ENCODE measurements at regions not wholly inside any gene's neighbourhood (a gene's known extent, or its start where the extent isn't known, plus 50 kb on each side); places are given as distances from the start of the nearest gene placed in this dataset.
A peak's percentile ranks its signal among the peaks of the same experiment; 100 is the strongest.

GRCh38 chr13:73672492-73672891 lies 461.7 kb downstream of the KLF12 start:
- in situ Hi-C loops (cut with MboI; ENCODE audit: low sequenced_read_pairs), result no loop called here
- Histone ChIP-seq H3K27me3 (ENCODE audit: low read depth) (no peaks in the 10 kb centered on the region), H3K4me3 (no peak overlapping the region), H3K4me1 (peaks cover 15% of the 10 kb centered on the region), H3K36me3 (replicated peaks) (no peaks in the 10 kb centered on the region), H3K9me3 (no peaks in the 10 kb centered on the region)
- DNase-seq (ENCODE audit: low spot score in 2 of 2), result peak; percentile 27 to 46

GRCh38 chr13:73671732-73672131 lies 462.5 kb downstream of the KLF12 start:
- in situ Hi-C loops (cut with MboI; ENCODE audit: low sequenced_read_pairs), result no loop called here
- H3K9me3 ChIP-seq, result no peaks in the 10 kb centered on the region
- H3K4me3 ChIP-seq, result no peak overlapping the region
- no peaks in the 10 kb centered on the region for H3K27me3 ChIP-seq (ENCODE audit: low read depth)
- no peak for DNase-seq (ENCODE audit: low spot score in 2 of 2)
- peaks cover 15% of the 10 kb centered on the region for H3K4me1 ChIP-seq
- H3K36me3 ChIP-seq (replicated peaks), result no peaks in the 10 kb centered on the region

- H3K9me3 ChIP-seq, result no peaks in the 10 kb centered on the region
- in situ Hi-C loops (cut with MboI; ENCODE audit: low sequenced_read_pairs), result no loop called here
- no peaks in the 10 kb centered on the region for H3K27me3 ChIP-seq (ENCODE audit: low read depth)
- DNase-seq (ENCODE audit: low spot score in 2 of 2), result no peak
- H3K4me1 ChIP-seq, result peaks cover 11% of the 10 kb centered on the region
- no peaks in the 10 kb centered on the region for H3K36me3 ChIP-seq (replicated peaks)
- H3K4me3 ChIP-seq, result no peak overlapping the region
Observed at GRCh38 chr13:73671011-73671410, 463.2 kb downstream of the KLF12 start.

GRCh38 chr13:73667756-73668155 lies 466.4 kb downstream of the KLF12 start:
- no peaks in the 10 kb centered on the region for H3K36me3 ChIP-seq (replicated peaks)
- H3K27me3 ChIP-seq (ENCODE audit: low read depth), result no peaks in the 10 kb centered on the region
- H3K9me3 ChIP-seq, result no peaks in the 10 kb centered on the region
- no peak overlapping the region for H3K4me3 ChIP-seq
- in situ Hi-C loops (cut with MboI; ENCODE audit: low sequenced_read_pairs), result no loop called here
- peaks cover 11% of the 10 kb centered on the region for H3K4me1 ChIP-seq
- no peak for DNase-seq (ENCODE audit: low spot score in 2 of 2)

- Histone ChIP-seq H3K4me1 (0 out of 2 replicates have a peak, but pooled peaks cover 2% of the 10 kb centered on the region), H3K27me3 (ENCODE audit: low read depth) (no peaks in the 10 kb centered on the region), H3K9me3 (no peaks in the 10 kb centered on the region), H3K36me3 (replicated peaks) (no peaks in the 10 kb centered on the region), H3K4me3 (no peak overlapping the region)
- no peak for DNase-seq (ENCODE audit: low spot score in 2 of 2)
- in situ Hi-C loops (cut with MboI; ENCODE audit: low sequenced_read_pairs), result no loop called here
Observed at GRCh38 chr13:73665261-73665660, 468.9 kb downstream of the KLF12 start.

GRCh38 chr13:73664851-73665250 lies 469.4 kb downstream of the KLF12 start:
- Histone ChIP-seq H3K36me3 (replicated peaks) (no peaks in the 10 kb centered on the region), H3K27me3 (ENCODE audit: low read depth) (no peaks in the 10 kb centered on the region), H3K4me3 (no peak overlapping the region), H3K9me3 (no peaks in the 10 kb centered on the region), H3K4me1 (0 out of 2 replicates have a peak, but pooled peaks cover 2% of the 10 kb centered on the region)
- DNase-seq (ENCODE audit: low spot score in 2 of 2), result no peak
- in situ Hi-C loops (cut with MboI; ENCODE audit: low sequenced_read_pairs), result no loop called here

- in situ Hi-C loops (cut with MboI; ENCODE audit: low sequenced_read_pairs), result no loop called here
- 0 out of 2 replicates have a peak, but pooled peaks cover 2% of the 10 kb centered on the region for H3K4me1 ChIP-seq
- H3K27me3 ChIP-seq (ENCODE audit: low read depth), result no peaks in the 10 kb centered on the region
Observed at GRCh38 chr13:73662833-73663232, 471.4 kb downstream of the KLF12 start.

GRCh38 chr13:73661687-73662425 lies 472.3 kb downstream of the KLF12 start:
- no peaks in the 10 kb centered on the region for H3K9me3 ChIP-seq

More at GRCh38 chr13:73662833-73663232, 471.4 kb downstream of the KLF12 start:
- no peaks in the 10 kb centered on the region for H3K36me3 ChIP-seq (replicated peaks)
- H3K4me3 ChIP-seq, result no peak overlapping the region
- DNase-seq (ENCODE audit: low spot score in 2 of 2), result no peak
- H3K9me3 ChIP-seq, result no peaks in the 10 kb centered on the region

GRCh38 chr13:73661066-73661465 lies 473.1 kb downstream of the KLF12 start:
- H3K4me3 ChIP-seq, result no peak overlapping the region

More at GRCh38 chr13:73661687-73662425, 472.3 kb downstream of the KLF12 start:
- no peaks in the 10 kb centered on the region for H3K27me3 ChIP-seq (ENCODE audit: low read depth)
- H3K36me3 ChIP-seq (replicated peaks), result no peaks in the 10 kb centered on the region
- in situ Hi-C loops (cut with MboI; ENCODE audit: low sequenced_read_pairs), result no loop called here
- no peak overlapping the region for H3K4me3 ChIP-seq
- 0 out of 2 replicates have a peak, but pooled peaks cover 2% of the 10 kb centered on the region for H3K4me1 ChIP-seq
- no peak for DNase-seq (ENCODE audit: low spot score in 2 of 2)

GRCh38 chr13:73658639-73659038 lies 475.6 kb downstream of the KLF12 start:
- Histone ChIP-seq H3K27me3 (ENCODE audit: low read depth) (no peaks in the 10 kb centered on the region), H3K4me1 (no peaks in the 10 kb centered on the region), H3K36me3 (replicated peaks) (no peaks in the 10 kb centered on the region), H3K4me3 (no peak overlapping the region), H3K9me3 (no peaks in the 10 kb centered on the region)
- in situ Hi-C loops (cut with MboI; ENCODE audit: low sequenced_read_pairs), result no loop called here
- DNase-seq (ENCODE audit: low spot score in 2 of 2), result no peak

More at GRCh38 chr13:73661066-73661465, 473.1 kb downstream of the KLF12 start:
- no peak for DNase-seq (ENCODE audit: low spot score in 2 of 2)
- 0 out of 2 replicates have a peak, but pooled peaks cover 2% of the 10 kb centered on the region for H3K4me1 ChIP-seq
- no peaks in the 10 kb centered on the region for H3K36me3 ChIP-seq (replicated peaks)
- H3K9me3 ChIP-seq, result no peaks in the 10 kb centered on the region
- no peaks in the 10 kb centered on the region for H3K27me3 ChIP-seq (ENCODE audit: low read depth)
- in situ Hi-C loops (cut with MboI; ENCODE audit: low sequenced_read_pairs), result no loop called here

- Histone ChIP-seq H3K4me1 (no peaks in the 10 kb centered on the region), H3K9me3 (no peaks in the 10 kb centered on the region), H3K27me3 (ENCODE audit: low read depth) (no peaks in the 10 kb centered on the region), H3K4me3 (no peak overlapping the region), H3K36me3 (replicated peaks) (no peaks in the 10 kb centered on the region)
- in situ Hi-C loops (cut with MboI; ENCODE audit: low sequenced_read_pairs), result no loop called here
- DNase-seq (ENCODE audit: low spot score in 2 of 2), result no peak
Observed at GRCh38 chr13:73657821-73658540, 476.2 kb downstream of the KLF12 start.

- H3K9me3 ChIP-seq, result no peaks in the 10 kb centered on the region
- no peaks in the 10 kb centered on the region for H3K36me3 ChIP-seq (replicated peaks)
- H3K4me1 ChIP-seq, result no peaks in the 10 kb centered on the region
- no peak for DNase-seq (ENCODE audit: low spot score in 2 of 2)
- no peak overlapping the region for H3K4me3 ChIP-seq
- H3K27me3 ChIP-seq (ENCODE audit: low read depth), result no peaks in the 10 kb centered on the region
- in situ Hi-C loops (cut with MboI; ENCODE audit: low sequenced_read_pairs), result no loop called here
Observed at GRCh38 chr13:73656863-73657262, 477.3 kb downstream of the KLF12 start.

GRCh38 chr13:73653688-73654087 lies 480.5 kb downstream of the KLF12 start:
- no peaks in the 10 kb centered on the region for H3K36me3 ChIP-seq (replicated peaks)
- no peak overlapping the region for H3K4me3 ChIP-seq
- no peaks in the 10 kb centered on the region for H3K4me1 ChIP-seq
- no peak for DNase-seq (ENCODE audit: low spot score in 2 of 2)
- no peaks in the 10 kb centered on the region for H3K27me3 ChIP-seq (ENCODE audit: low read depth)
- in situ Hi-C loops (cut with MboI; ENCODE audit: low sequenced_read_pairs), result no loop called here
- H3K9me3 ChIP-seq, result no peaks in the 10 kb centered on the region

GRCh38 chr13:73647417-73647816 lies 486.8 kb downstream of the KLF12 start:
- Histone ChIP-seq H3K4me1 (no peaks in the 10 kb centered on the region), H3K36me3 (replicated peaks) (no peaks in the 10 kb centered on the region), H3K27me3 (ENCODE audit: low read depth) (no peaks in the 10 kb centered on the region), H3K4me3 (no peak overlapping the region), H3K9me3 (no peaks in the 10 kb centered on the region)
- DNase-seq (ENCODE audit: low spot score in 2 of 2), result no peak
- in situ Hi-C loops (cut with MboI; ENCODE audit: low sequenced_read_pairs), result no loop called here
